ENCODE measurements at regions not wholly inside any gene's neighbourhood (a gene's known extent, or its start where the extent isn't known, plus 50 kb on each side); places are given as distances from the start of the nearest gene placed in this dataset.

DNA sequence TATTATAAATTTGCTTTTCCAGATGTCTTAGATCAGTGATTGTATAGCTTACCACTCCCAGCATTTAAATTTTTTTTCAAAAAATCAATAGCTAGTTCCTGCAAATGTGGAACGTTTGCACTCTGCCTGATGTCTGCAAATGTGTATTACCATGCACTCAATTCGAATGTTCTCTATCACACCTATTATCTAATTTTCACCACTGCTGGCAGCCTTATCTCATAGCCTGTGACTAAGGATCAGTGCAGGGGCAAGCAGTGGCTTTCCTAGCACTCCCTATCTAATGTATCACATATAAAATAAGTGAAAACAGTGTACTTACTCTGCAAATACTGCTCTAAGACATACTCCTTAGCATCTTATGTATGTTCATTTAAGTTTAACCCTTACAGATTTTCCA is 196.3 kb upstream of the PLSCR5 start:
- TF ChIP-seq, protein P1, sequence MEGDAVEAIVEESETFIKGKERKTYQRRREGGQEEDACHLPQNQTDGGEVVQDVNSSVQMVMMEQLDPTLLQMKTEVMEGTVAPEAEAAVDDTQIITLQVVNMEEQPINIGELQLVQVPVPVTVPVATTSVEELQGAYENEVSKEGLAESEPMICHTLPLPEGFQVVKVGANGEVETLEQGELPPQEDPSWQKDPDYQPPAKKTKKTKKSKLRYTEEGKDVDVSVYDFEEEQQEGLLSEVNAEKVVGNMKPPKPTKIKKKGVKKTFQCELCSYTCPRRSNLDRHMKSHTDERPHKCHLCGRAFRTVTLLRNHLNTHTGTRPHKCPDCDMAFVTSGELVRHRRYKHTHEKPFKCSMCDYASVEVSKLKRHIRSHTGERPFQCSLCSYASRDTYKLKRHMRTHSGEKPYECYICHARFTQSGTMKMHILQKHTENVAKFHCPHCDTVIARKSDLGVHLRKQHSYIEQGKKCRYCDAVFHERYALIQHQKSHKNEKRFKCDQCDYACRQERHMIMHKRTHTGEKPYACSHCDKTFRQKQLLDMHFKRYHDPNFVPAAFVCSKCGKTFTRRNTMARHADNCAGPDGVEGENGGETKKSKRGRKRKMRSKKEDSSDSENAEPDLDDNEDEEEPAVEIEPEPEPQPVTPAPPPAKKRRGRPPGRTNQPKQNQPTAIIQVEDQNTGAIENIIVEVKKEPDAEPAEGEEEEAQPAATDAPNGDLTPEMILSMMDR (IDR thresholded peaks at IDR 0.05): no peak
- TF ChIP-seq POLR2A (IDR thresholded peaks at IDR 0.05): no peak

Measured in Peyer's patch (tissue), 4 donors.